ENCODE measurements at regions not wholly inside any gene's neighbourhood (a gene's known extent, or its start where the extent isn't known, plus 50 kb on each side); places are given as distances from the start of the nearest gene placed in this dataset.
"Not testable (repeated sequence)": the region's sequence is repeated elsewhere in the genome, so short reads cannot be mapped to it uniquely, and the experiment has no call there.

DNA sequence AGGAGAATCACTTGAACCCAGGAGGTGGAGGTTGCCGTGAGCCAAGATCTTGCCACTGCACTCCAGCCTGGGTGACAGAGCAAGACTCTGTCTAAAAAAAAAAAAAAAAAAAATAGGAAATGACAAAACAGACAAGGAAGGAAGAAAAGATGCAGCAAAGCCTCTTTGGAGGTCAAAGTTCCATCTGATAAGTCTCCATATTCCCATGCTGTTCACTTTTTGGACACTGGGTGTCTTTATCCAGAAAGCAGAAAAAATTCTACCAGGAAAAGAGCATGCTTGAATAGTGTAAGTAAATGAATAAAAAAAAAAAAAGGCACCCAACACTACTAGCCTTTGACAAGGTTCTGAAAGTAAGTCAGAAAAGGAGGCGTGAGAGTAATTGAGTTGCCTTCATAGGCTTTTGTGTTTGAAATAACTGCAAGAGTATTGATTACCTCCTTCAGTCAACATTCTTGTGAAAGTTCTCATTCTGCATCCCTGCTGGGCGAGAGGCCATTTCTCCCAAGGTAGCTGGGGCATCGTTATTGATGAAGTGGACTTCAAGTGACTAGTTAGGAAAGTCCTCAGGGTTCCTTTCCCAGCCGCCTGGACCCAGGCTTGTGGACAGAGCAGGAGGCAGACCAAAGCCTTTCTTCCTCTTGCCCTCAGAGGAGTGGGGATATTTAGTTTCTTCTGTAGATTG lies 133.3 kb upstream of the KIF5B start:
- H3K4me1 Mint-ChIP-seq = no peaks in the 10 kb centered on the region
- no peak for TF ChIP-seq CREM (CRISPR knock-in tag; IDR thresholded peaks at IDR 0.05)
- TF ChIP-seq, protein P1, sequence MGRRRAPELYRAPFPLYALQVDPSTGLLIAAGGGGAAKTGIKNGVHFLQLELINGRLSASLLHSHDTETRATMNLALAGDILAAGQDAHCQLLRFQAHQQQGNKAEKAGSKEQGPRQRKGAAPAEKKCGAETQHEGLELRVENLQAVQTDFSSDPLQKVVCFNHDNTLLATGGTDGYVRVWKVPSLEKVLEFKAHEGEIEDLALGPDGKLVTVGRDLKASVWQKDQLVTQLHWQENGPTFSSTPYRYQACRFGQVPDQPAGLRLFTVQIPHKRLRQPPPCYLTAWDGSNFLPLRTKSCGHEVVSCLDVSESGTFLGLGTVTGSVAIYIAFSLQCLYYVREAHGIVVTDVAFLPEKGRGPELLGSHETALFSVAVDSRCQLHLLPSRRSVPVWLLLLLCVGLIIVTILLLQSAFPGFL (CRISPR knock-in tag; IDR thresholded peaks at IDR 0.05; ENCODE audit: borderline replicate concordance) = no peak
- no peaks in the 10 kb centered on the region for H3K36me3 Mint-ChIP-seq
- ChIA-PET POLR2A (no interaction called here), CTCF (interaction anchor here (1.0 kb wide), 1 partner anchor 15 kb away, joined by 5 read pairs; no protein-coding TSS in a partner anchor)
- H3K9me3 Mint-ChIP-seq = peaks cover 5% of the 10 kb centered on the region; the same call in 1 of the 2 replicates
- no peak for ATAC-seq
- no peaks in the 10 kb centered on the region for H3K27me3 Mint-ChIP-seq (ENCODE audit: low read depth)
- no peak overlapping the region for H3K27ac Mint-ChIP-seq
- no peak for DNase-seq (ENCODE audit: low spot score)
- no peak overlapping the region for H3K4me3 Mint-ChIP-seq

DNA sequence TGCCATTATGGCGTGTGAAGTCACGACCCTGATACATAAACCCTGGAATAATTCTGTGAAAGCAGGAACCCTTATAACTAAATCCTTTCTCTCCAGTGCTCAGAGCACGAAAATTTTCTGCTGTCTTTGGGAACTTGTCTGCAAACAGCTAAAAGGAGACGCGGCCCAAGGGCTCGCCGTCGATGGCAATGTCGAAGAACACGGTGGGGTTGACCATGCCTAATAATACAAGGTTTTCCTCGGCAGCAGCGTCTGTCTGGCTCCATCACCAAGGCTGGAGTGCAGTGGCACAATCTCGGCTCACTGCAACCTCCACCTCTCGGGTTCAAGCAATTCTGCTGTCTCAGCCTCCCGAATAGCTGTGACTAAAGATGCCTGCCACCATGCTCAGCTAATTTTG lies 132.4 kb upstream of the KIF5B start:
- H3K36me3 Mint-ChIP-seq; H3K4me3 Mint-ChIP-seq; H3K27me3 Mint-ChIP-seq (ENCODE audit: low read depth); H3K4me1 Mint-ChIP-seq; H3K27ac Mint-ChIP-seq; CTCF ChIA-PET; ATAC-seq; DNase-seq (ENCODE audit: low spot score); H3K9me3 Mint-ChIP-seq; POLR2A ChIA-PET: not testable (repeated sequence)

DNA sequence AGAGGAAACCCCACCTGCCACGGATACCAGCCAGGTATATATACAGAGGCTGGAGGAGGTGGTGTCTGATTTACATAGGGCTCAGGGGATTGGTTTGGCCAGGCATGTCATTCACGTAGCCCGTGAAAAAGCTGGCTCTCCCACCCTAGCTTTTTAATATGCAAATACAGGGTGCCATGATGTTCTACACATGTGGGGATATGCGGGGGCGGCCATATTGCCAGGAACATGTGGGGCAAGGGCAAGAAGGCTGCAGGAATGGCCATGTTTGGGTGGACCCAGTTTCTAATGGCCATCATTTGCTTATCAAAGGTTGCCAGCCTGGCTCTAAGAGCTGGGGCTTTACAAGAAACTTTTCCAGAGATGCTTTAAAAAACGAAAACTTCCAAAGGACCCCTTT lies 131.5 kb upstream of the KIF5B start:
- Mint-ChIP-seq H3K36me3 (no peaks in the 10 kb centered on the region), H3K27ac (no peak overlapping the region), H3K27me3 (ENCODE audit: low read depth) (no peaks in the 10 kb centered on the region), H3K4me3 (no peak overlapping the region), H3K9me3 (peaks cover 5% of the 10 kb centered on the region; the same call in 1 of the 2 replicates), H3K4me1 (no peaks in the 10 kb centered on the region)
- ATAC-seq (no peak), DNase-seq (ENCODE audit: low spot score) (no peak)
- ChIA-PET POLR2A (no interaction called here), CTCF (interaction anchor here (0.6 kb wide), 1 partner anchor 48 kb away, joined by 3 read pairs; no protein-coding TSS in a partner anchor)
- no peak for TF ChIP-seq SOX15 (CRISPR knock-in tag; IDR thresholded peaks at IDR 0.05)
- TF ChIP-seq, protein P2, sequence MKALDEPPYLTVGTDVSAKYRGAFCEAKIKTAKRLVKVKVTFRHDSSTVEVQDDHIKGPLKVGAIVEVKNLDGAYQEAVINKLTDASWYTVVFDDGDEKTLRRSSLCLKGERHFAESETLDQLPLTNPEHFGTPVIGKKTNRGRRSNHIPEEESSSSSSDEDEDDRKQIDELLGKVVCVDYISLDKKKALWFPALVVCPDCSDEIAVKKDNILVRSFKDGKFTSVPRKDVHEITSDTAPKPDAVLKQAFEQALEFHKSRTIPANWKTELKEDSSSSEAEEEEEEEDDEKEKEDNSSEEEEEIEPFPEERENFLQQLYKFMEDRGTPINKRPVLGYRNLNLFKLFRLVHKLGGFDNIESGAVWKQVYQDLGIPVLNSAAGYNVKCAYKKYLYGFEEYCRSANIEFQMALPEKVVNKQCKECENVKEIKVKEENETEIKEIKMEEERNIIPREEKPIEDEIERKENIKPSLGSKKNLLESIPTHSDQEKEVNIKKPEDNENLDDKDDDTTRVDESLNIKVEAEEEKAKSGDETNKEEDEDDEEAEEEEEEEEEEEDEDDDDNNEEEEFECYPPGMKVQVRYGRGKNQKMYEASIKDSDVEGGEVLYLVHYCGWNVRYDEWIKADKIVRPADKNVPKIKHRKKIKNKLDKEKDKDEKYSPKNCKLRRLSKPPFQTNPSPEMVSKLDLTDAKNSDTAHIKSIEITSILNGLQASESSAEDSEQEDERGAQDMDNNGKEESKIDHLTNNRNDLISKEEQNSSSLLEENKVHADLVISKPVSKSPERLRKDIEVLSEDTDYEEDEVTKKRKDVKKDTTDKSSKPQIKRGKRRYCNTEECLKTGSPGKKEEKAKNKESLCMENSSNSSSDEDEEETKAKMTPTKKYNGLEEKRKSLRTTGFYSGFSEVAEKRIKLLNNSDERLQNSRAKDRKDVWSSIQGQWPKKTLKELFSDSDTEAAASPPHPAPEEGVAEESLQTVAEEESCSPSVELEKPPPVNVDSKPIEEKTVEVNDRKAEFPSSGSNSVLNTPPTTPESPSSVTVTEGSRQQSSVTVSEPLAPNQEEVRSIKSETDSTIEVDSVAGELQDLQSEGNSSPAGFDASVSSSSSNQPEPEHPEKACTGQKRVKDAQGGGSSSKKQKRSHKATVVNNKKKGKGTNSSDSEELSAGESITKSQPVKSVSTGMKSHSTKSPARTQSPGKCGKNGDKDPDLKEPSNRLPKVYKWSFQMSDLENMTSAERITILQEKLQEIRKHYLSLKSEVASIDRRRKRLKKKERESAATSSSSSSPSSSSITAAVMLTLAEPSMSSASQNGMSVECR (CRISPR knock-in tag; IDR thresholded peaks at IDR 0.05; ENCODE audit: borderline replicate concordance) = no peak
- no peak for TF ChIP-seq GTF2I (CRISPR knock-in tag; conservative IDR thresholded peaks at IDR 0.05)
- TF ChIP-seq, protein P3, sequence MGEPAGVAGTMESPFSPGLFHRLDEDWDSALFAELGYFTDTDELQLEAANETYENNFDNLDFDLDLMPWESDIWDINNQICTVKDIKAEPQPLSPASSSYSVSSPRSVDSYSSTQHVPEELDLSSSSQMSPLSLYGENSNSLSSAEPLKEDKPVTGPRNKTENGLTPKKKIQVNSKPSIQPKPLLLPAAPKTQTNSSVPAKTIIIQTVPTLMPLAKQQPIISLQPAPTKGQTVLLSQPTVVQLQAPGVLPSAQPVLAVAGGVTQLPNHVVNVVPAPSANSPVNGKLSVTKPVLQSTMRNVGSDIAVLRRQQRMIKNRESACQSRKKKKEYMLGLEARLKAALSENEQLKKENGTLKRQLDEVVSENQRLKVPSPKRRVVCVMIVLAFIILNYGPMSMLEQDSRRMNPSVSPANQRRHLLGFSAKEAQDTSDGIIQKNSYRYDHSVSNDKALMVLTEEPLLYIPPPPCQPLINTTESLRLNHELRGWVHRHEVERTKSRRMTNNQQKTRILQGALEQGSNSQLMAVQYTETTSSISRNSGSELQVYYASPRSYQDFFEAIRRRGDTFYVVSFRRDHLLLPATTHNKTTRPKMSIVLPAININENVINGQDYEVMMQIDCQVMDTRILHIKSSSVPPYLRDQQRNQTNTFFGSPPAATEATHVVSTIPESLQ (CRISPR knock-in tag; IDR thresholded peaks at IDR 0.05) = no peak
- TF ChIP-seq, protein P4, sequence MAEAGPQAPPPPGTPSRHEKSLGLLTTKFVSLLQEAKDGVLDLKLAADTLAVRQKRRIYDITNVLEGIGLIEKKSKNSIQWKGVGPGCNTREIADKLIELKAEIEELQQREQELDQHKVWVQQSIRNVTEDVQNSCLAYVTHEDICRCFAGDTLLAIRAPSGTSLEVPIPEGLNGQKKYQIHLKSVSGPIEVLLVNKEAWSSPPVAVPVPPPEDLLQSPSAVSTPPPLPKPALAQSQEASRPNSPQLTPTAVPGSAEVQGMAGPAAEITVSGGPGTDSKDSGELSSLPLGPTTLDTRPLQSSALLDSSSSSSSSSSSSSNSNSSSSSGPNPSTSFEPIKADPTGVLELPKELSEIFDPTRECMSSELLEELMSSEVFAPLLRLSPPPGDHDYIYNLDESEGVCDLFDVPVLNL (CRISPR knock-in tag; IDR thresholded peaks at IDR 0.05; ENCODE audit: borderline replicate concordance, low read depth) = no peak
- no peak for TF ChIP-seq CREM (CRISPR knock-in tag; IDR thresholded peaks at IDR 0.05)
- TF ChIP-seq, protein P5, sequence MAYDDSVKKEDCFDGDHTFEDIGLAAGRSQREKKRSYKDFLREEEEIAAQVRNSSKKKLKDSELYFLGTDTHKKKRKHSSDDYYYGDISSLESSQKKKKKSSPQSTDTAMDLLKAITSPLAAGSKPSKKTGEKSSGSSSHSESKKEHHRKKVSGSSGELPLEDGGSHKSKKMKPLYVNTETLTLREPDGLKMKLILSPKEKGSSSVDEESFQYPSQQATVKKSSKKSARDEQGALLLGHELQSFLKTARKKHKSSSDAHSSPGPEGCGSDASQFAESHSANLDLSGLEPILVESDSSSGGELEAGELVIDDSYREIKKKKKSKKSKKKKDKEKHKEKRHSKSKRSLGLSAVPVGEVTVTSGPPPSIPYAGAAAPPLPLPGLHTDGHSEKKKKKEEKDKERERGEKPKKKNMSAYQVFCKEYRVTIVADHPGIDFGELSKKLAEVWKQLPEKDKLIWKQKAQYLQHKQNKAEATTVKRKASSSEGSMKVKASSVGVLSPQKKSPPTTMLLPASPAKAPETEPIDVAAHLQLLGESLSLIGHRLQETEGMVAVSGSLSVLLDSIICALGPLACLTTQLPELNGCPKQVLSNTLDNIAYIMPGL (CRISPR knock-in tag; IDR thresholded peaks at IDR 0.05) = no peak
- no peak for TF ChIP-seq MYBL2 (CRISPR knock-in tag; IDR thresholded peaks at IDR 0.05)

DNA sequence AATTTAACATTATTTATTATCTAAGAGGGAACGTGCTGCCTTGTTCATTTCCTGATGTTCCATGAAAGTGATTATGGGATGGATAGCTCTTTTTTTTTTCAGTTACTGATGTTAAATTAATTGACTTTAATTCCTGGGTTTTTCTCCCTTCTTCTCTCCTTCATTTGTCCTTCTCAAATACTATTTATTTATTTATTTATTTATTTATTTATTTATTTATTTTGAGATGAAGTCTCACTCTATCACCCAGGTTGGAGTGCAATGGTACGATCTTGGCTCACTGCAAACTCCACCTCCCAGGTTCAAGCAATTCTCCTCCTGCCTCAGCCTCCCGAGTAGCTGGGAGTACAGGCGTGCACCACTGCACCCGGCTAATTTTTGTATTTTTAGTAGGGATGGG lies 127.4 kb upstream of the KIF5B start:
- DNase-seq (ENCODE audit: low spot score); H3K27me3 Mint-ChIP-seq (ENCODE audit: low read depth); H3K9me3 Mint-ChIP-seq; H3K4me1 Mint-ChIP-seq; H3K36me3 Mint-ChIP-seq; ATAC-seq; H3K27ac Mint-ChIP-seq; H3K4me3 Mint-ChIP-seq; POLR2A ChIA-PET: not testable (repeated sequence)
- CTCF ChIA-PET = interaction anchor here (0.7 kb wide), 1 partner anchor 1447 kb away, joined by 4 read pairs; no protein-coding TSS in a partner anchor

Measured in WTC11 (cell line).